IMR-90 (cell line): ENCODE measurements at regions not wholly inside any gene's neighbourhood (a gene's known extent, or its start where the extent isn't known, plus 50 kb on each side); places are given as distances from the start of the nearest gene placed in this dataset.

ENCODE experiments used
- ATAC-seq: fragments of 200-7000 bp; cut with Tn5 transposase; 2 replicates; pipeline ENCODE4 v1.9.1; 2020; ENCODE audit warnings: low read depth, mild to moderate bottlenecking, moderate library complexity
- BruUV-seq: library from RNA; stranded (reverse); fragments of 400-500 nt; replicated peaks from 2 replicates; lab custom pipeline; 2021; lab: Mats Ljungman, UMichigan
- CTCF ChIA-PET: fragments of 300-600 bp; formaldehyde crosslinking; extraction: SDS; loops from one replicate; lab custom pipeline; 2021; ENCODE audit warnings: antibody characterized with exemption; lab: Yijun Ruan, JAX
- POLR2A ChIA-PET: fragments of 300-600 bp; sonication (Branson Sonifier 250); formaldehyde crosslinking; loops from one replicate; lab custom pipeline; 2022; ENCODE audit warnings: antibody characterized with exemption; ENCODE audit not compliant: unreplicated experiment; lab: Charles Lee
- DNase-seq: peaks from one replicate; pipeline ENCODE4 v3.0.0; 2013
- H2AFZ ChIP-seq: replicated peaks from 2 replicates; pipeline ENCODE3; 2013; ENCODE audit warnings: low read length, mild to moderate bottlenecking; ENCODE audit not compliant: poor library complexity
- H2AK5ac ChIP-seq: 2 replicates; pipeline ENCODE4 v1.6.1; 2013; ENCODE audit warnings: low read depth, low read length, inconsistent platforms
- H2AK9ac ChIP-seq: replicated peaks from 2 replicates; pipeline ENCODE3; 2013; ENCODE audit warnings: mild to moderate bottlenecking, low read depth, low read length, moderate library complexity; ENCODE audit not compliant: poor library complexity
- H2BK120ac ChIP-seq: 2 replicates; pipeline ENCODE4 v1.6.1; 2013; ENCODE audit warnings: low read depth, low read length, inconsistent platforms
- H2BK15ac ChIP-seq: 3 replicates; pipeline ENCODE4 v1.6.1; 2013; ENCODE audit warnings: low read depth, low read length, inconsistent platforms
- H2BK20ac ChIP-seq: 2 replicates; pipeline ENCODE4 v1.6.1; 2013; ENCODE audit warnings: low read depth, mild to moderate bottlenecking, inconsistent platforms, low read length, moderate library complexity
- H2BK5ac ChIP-seq: 2 replicates; pipeline ENCODE4 v1.6.1; 2013; ENCODE audit warnings: mild to moderate bottlenecking, low read depth, low read length, inconsistent platforms; ENCODE audit not compliant: poor library complexity, severe bottlenecking
- H3K14ac ChIP-seq: replicated peaks from 2 replicates; pipeline ENCODE4 v1.6.1; 2013; ENCODE audit warnings: low read depth, low read length, inconsistent platforms
- H3K18ac ChIP-seq: 2 replicates; pipeline ENCODE4 v1.6.1; 2013; ENCODE audit warnings: low read depth, low read length, control low read depth
- H3K23ac ChIP-seq: 2 replicates; pipeline ENCODE4 v1.6.1; 2013; ENCODE audit warnings: low read depth, low read length, inconsistent platforms
- H3K27ac ChIP-seq: 2 replicates; pipeline ENCODE4 v1.5.1; 2013; ENCODE audit warnings: mild to moderate bottlenecking, control low read depth, low read length; ENCODE audit not compliant: insufficient read depth
- H3K27me3 ChIP-seq: 2 replicates; pipeline ENCODE4 v1.6.1; 2013; ENCODE audit warnings: low read length; ENCODE audit not compliant: control insufficient read depth, insufficient read depth
- H3K36me3 ChIP-seq: 2 replicates; pipeline ENCODE4 v1.6.1; 2013; ENCODE audit warnings: low read length, mixed read lengths; ENCODE audit not compliant: control insufficient read depth, insufficient read depth
- H3K4ac ChIP-seq: 2 replicates; pipeline ENCODE4 v1.6.1; 2013; ENCODE audit warnings: low read depth, low read length, inconsistent platforms
- H3K4me1 ChIP-seq: 2 replicates; pipeline ENCODE4 v1.6.1; 2013; ENCODE audit warnings: low read length, mixed read lengths; ENCODE audit not compliant: control insufficient read depth, insufficient read depth
- H3K4me2 ChIP-seq: 2 replicates; pipeline ENCODE4 v1.6.1; 2013; ENCODE audit warnings: low read depth, mild to moderate bottlenecking, control low read depth, low read length, moderate library complexity
- H3K4me3 ChIP-seq: 2 replicates; pipeline ENCODE4 v1.5.1; 2013; ENCODE audit warnings: low read depth, mild to moderate bottlenecking, control low read depth, low read length, moderate library complexity; ENCODE audit not compliant: insufficient read depth
- H3K56ac ChIP-seq: 2 replicates; pipeline ENCODE4 v1.6.1; 2013; ENCODE audit warnings: low read length, inconsistent platforms; ENCODE audit not compliant: insufficient read depth; ENCODE audit errors: extremely low read depth
- H3K79me1 ChIP-seq, 2 experiments: 2 replicates each; pipeline ENCODE4 v1.6.1; 2013; ENCODE audit warnings: low read length in 2 of 2, inconsistent platforms in 1 of 2, low read depth in 1 of 2
- H3K9ac ChIP-seq: 2 replicates; pipeline ENCODE4 v1.6.1; 2013; ENCODE audit warnings: low read depth, low read length, control low read depth
- H3K9me1 ChIP-seq: 2 replicates; pipeline ENCODE4 v1.6.1; 2013; ENCODE audit warnings: low read length, inconsistent platforms; ENCODE audit not compliant: insufficient read depth
- H3K9me3 ChIP-seq: 2 replicates; pipeline ENCODE4 v1.6.1; 2013; ENCODE audit warnings: low read length; ENCODE audit not compliant: control insufficient read depth, insufficient read depth
- H4K20me1 ChIP-seq: 2 replicates; pipeline ENCODE4 v1.6.1; 2013; ENCODE audit warnings: low read length, inconsistent platforms; ENCODE audit not compliant: insufficient read depth
- H4K5ac ChIP-seq: 2 replicates; pipeline ENCODE4 v1.6.1; 2013; ENCODE audit warnings: mild to moderate bottlenecking, low read depth, low read length, control low read depth
- H4K8ac ChIP-seq, 2 experiments: 2 replicates each; pipeline ENCODE4 v1.6.1; 2013; ENCODE audit warnings: low read depth in 2 of 2, low read length in 2 of 2, control low read depth in 1 of 2, inconsistent platforms in 1 of 2
- H4K91ac ChIP-seq: 2 replicates; pipeline ENCODE4 v1.6.1; 2013; ENCODE audit warnings: low read depth, low read length, inconsistent platforms; ENCODE audit not compliant: insufficient read depth
- BHLHE40 ChIP-seq: fragments of 150-350 bp; IDR thresholded peaks from 2 replicates; pipeline ENCODE4 v1.6.1; 2016; ENCODE audit warnings: mild to moderate bottlenecking, low read depth, low read length
- MAFK ChIP-seq: IDR thresholded peaks from 2 replicates; pipeline ENCODE4 v1.6.1; 2012; ENCODE audit warnings: low read depth, low read length, improper control_type of control experiment
- POLR2A ChIP-seq: IDR thresholded peaks from 2 replicates; pipeline ENCODE4 v1.6.1; 2012; ENCODE audit warnings: mild to moderate bottlenecking, low read depth, low read length
- SMC3 ChIP-seq: fragments of 150-350 bp; IDR thresholded peaks from 2 replicates; pipeline ENCODE4 v1.6.1; 2016; ENCODE audit warnings: low read depth, mild to moderate bottlenecking, antibody characterized with exemption, low read length, moderate library complexity
- dilution Hi-C: fragments of 300-500 bp; cut with HindIII; formaldehyde crosslinking; loops from one replicate; pipeline ENCODE4 v1.14.3; 2018; ENCODE audit warnings: low sequenced_read_pairs; ENCODE audit not compliant: unreplicated experiment
- in situ Hi-C: fragments of 300-500 bp; cut with MboI; formaldehyde crosslinking; loops from 3 replicates; pipeline ENCODE4 v1.14.3; 2019; ENCODE audit warnings: low sequenced_read_pairs, inconsistent platforms, mixed read lengths
- intact Hi-C: fragments of 100-400 bp; cut with micrococcal nuclease; formaldehyde crosslinking; loops from 2 replicates; pipeline ENCODE4 v1.10.0; 2022
- TF ChIP-seq, protein P1 (sequence below): fragments of 150-350 bp; IDR thresholded peaks from 2 replicates; pipeline ENCODE4 v1.6.1; 2017; ENCODE audit warnings: mild to moderate bottlenecking, antibody characterized with exemption, low read length, low read depth
- TF ChIP-seq, protein P2 (sequence below): conservative IDR thresholded peaks from 2 replicates; pipeline ENCODE4 v1.5.1; 2012; ENCODE audit warnings: mild to moderate bottlenecking, low read depth, low read length, improper control_type of control experiment

DNA sequence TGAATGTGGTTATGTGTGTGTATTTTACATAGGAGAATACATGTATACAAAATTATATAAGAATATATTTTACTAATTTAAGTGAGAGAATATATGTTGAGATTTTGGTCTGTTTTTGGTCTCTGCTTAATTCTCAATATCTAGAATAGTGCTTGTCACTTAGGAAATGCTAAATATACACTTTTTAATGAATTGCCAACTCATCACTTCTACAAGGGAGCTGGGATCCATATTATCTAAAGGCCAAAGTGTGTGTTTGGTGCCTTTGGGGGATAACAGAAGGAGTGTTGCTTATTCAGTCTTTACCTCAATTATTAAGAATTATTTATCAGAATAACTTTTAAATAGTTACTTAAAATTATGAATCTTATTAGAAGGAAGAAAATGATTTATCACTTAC is 1304.8 kb downstream of the HACE1 start:
- CTCF ChIA-PET: no interaction called here
- no peaks in the 10 kb centered on the region for H3K27me3 ChIP-seq

More for the DNA sequence above, 1304.8 kb downstream of the HACE1 start:
- no peak overlapping the region for H2BK5ac ChIP-seq
- H3K4ac ChIP-seq: no peak overlapping the region
- no peaks in the 10 kb centered on the region for H3K4me1 ChIP-seq
- no peak overlapping the region for H3K9ac ChIP-seq
- H3K9me3 ChIP-seq: no peaks in the 10 kb centered on the region; the same call in none of the 2 replicates
- DNase-seq: no peak
- no peak overlapping the region for H3K18ac ChIP-seq
- H3K23ac ChIP-seq: no peak overlapping the region
- dilution Hi-C loops: no loop called here
- TF ChIP-seq BHLHE40 (no peak), POLR2A (no peak), MAFK (peak; percentile 81), SMC3 (no peak)
- TF ChIP-seq, protein P1, sequence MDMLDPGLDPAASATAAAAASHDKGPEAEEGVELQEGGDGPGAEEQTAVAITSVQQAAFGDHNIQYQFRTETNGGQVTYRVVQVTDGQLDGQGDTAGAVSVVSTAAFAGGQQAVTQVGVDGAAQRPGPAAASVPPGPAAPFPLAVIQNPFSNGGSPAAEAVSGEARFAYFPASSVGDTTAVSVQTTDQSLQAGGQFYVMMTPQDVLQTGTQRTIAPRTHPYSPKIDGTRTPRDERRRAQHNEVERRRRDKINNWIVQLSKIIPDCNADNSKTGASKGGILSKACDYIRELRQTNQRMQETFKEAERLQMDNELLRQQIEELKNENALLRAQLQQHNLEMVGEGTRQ: no peak
- TF ChIP-seq, protein P2, sequence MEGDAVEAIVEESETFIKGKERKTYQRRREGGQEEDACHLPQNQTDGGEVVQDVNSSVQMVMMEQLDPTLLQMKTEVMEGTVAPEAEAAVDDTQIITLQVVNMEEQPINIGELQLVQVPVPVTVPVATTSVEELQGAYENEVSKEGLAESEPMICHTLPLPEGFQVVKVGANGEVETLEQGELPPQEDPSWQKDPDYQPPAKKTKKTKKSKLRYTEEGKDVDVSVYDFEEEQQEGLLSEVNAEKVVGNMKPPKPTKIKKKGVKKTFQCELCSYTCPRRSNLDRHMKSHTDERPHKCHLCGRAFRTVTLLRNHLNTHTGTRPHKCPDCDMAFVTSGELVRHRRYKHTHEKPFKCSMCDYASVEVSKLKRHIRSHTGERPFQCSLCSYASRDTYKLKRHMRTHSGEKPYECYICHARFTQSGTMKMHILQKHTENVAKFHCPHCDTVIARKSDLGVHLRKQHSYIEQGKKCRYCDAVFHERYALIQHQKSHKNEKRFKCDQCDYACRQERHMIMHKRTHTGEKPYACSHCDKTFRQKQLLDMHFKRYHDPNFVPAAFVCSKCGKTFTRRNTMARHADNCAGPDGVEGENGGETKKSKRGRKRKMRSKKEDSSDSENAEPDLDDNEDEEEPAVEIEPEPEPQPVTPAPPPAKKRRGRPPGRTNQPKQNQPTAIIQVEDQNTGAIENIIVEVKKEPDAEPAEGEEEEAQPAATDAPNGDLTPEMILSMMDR: no peak
- in situ Hi-C loops: no loop called here
- no peak overlapping the region for H2BK120ac ChIP-seq
- no peak overlapping the region for H4K91ac ChIP-seq
- no peak overlapping the region for H2AK9ac ChIP-seq
- no peak overlapping the region for H2BK15ac ChIP-seq
- no peak overlapping the region for H3K27ac ChIP-seq
- no peaks in the 10 kb centered on the region for H3K79me1 ChIP-seq
- no peak overlapping the region for H2AK5ac ChIP-seq
- H4K8ac ChIP-seq: no peak overlapping the region
- H3K4me2 ChIP-seq: no peak overlapping the region
- no peaks in the 10 kb centered on the region for H3K36me3 ChIP-seq
- no peak overlapping the region for H2BK20ac ChIP-seq
- H3K14ac ChIP-seq: no peak overlapping the region
- H3K4me3 ChIP-seq: no peak overlapping the region
- H3K56ac ChIP-seq: no peak overlapping the region
- H3K9me1 ChIP-seq: no peaks in the 10 kb centered on the region
- no TSS peak for BruUV-seq
- ATAC-seq: no peak
- POLR2A ChIA-PET: no interaction called here
- no peak overlapping the region for H2AFZ ChIP-seq
- intact Hi-C loops: no loop called here
- no peak overlapping the region for H4K5ac ChIP-seq
- no peaks in the 10 kb centered on the region for H4K20me1 ChIP-seq
